Esophagus muscularis mucosa (tissue), 3 donors: ENCODE measurements at regions not wholly inside any gene's neighbourhood (a gene's known extent, or its start where the extent isn't known, plus 50 kb on each side); places are given as distances from the start of the nearest gene placed in this dataset.

Experiments used
- CTCF ChIP-seq, 3 experiments: fragments of 200-600 bp in 2 of 3; fragments of 450-650 bp in 1 of 3; sonication (generic) in 2 of 3; IDR thresholded peaks; one replicate each; pipeline ENCODE4 v1.5.1; 2017 to 2019; ENCODE audit warnings: antibody characterized with exemption in 3 of 3, mild to moderate bottlenecking in 2 of 3, moderate library complexity in 1 of 3
- POLR2A ChIP-seq: fragments of 450-650 bp; IDR thresholded peaks from one replicate; pipeline ENCODE4 v1.6.1; 2017; ENCODE audit warnings: antibody characterized with exemption, moderate library complexity, mild to moderate bottlenecking, low read depth
- POLR2AphosphoS5 ChIP-seq, 2 donors: sonication (generic); formaldehyde crosslinking; IDR thresholded peaks; one replicate each; pipeline ENCODE4 v1.6.1; 2017; ENCODE audit warnings: antibody characterized with exemption in 2 of 2

GRCh38 chr18:38297910-38298309, 732.3 kb upstream of the CELF4 start:
- no peak for TF ChIP-seq CTCF (IDR thresholded peaks at IDR 0.05)
- TF ChIP-seq POLR2A, result no peak
- no peak for TF ChIP-seq POLR2AphosphoS5 (IDR thresholded peaks at IDR 0.05)
